ENCODE measurements at regions not wholly inside any gene's neighbourhood (a gene's known extent, or its start where the extent isn't known, plus 50 kb on each side); places are given as distances from the start of the nearest gene placed in this dataset.

DNA sequence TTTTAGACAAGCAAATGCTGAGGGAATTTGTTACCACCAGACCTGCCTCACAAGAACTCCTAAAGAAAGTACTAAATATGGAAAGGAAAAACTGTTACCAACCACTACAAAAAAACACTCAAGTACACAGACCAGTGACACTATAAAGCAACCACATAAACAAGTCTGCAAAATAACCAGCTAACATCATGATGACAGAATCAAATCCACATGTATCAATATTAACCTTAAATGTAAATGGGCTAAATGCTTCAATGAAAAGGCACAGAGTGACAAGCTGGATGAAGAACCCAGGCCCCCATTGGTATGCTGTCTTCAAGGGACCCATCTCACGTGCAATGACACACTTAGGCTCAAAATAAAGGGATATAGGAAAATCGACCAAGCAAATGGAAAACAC lies 529.9 kb upstream of the CAMK1G start:
- TF ChIP-seq, protein P1, sequence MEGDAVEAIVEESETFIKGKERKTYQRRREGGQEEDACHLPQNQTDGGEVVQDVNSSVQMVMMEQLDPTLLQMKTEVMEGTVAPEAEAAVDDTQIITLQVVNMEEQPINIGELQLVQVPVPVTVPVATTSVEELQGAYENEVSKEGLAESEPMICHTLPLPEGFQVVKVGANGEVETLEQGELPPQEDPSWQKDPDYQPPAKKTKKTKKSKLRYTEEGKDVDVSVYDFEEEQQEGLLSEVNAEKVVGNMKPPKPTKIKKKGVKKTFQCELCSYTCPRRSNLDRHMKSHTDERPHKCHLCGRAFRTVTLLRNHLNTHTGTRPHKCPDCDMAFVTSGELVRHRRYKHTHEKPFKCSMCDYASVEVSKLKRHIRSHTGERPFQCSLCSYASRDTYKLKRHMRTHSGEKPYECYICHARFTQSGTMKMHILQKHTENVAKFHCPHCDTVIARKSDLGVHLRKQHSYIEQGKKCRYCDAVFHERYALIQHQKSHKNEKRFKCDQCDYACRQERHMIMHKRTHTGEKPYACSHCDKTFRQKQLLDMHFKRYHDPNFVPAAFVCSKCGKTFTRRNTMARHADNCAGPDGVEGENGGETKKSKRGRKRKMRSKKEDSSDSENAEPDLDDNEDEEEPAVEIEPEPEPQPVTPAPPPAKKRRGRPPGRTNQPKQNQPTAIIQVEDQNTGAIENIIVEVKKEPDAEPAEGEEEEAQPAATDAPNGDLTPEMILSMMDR (IDR thresholded peaks at IDR 0.05; ENCODE audit: insufficient read depth, low read length, poor library complexity, severe bottlenecking), result no peak
- TF ChIP-seq EZH2phosphoT487 (conservative IDR thresholded peaks at IDR 0.05; ENCODE audit: low read length), result no peak

Data from SU-DHL-6 (cell line).